Hematopoietic multipotent progenitor cell treated with erythropoietin and hydrocortisone succinate and interleukin-3 and kit ligand, for 8 days (in vitro differentiated cells): ENCODE measurements at regions not wholly inside any gene's neighbourhood (a gene's known extent, or its start where the extent isn't known, plus 50 kb on each side); places are given as distances from the start of the nearest gene placed in this dataset.

ENCODE experiments used
- DNase-seq: peaks from one replicate; pipeline ENCODE4 v3.0.0-alpha.2; 2015

DNA sequence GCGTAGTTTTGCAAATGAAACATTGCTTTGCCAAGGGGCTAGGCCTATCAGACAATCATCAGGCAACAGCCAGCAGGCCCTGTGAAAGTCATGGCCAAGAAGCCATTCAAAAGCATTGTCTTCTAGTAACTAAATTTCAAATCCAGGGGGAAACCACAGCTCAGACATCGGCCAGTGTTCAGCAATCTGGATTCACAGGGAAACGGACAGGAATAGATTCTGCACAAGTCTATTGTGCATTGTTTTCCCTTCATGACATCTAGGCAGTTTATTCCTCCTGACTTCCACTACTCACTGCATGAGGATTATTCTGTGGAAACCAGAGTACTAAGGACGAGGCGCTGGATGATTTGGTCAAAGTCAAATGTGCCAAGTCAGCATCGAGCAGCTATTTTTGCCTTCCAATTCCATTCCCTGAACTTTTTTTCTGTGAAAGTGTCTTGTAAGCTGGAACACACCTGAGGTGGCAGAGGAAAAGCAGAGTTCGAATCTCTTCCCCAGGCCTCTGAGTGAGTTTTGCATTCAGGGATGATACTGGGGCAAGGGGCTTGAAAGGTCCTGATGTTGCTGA is 75.4 kb downstream of the VCPKMT start:
- DNase-seq: no peak

DNA sequence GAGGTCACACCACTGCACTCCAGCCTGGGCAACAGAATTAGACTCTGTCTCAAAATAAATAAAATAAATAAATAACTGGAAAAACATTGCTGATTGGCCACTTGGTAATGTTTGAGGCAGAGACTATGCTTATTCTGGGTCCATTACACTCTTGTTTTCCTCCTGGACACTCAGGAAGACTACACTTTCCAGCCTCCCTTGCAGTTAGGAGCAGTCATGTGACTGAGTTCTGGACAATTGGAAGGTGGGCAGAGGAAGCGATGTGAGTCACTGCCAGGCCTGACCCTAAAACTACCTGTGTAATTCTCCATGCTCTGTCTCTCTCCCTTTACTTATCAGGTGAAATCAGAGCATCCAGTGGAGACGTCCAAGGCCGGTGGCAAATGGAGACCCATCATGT is 74.4 kb downstream of the VCPKMT start:
- DNase-seq: no peak

DNA sequence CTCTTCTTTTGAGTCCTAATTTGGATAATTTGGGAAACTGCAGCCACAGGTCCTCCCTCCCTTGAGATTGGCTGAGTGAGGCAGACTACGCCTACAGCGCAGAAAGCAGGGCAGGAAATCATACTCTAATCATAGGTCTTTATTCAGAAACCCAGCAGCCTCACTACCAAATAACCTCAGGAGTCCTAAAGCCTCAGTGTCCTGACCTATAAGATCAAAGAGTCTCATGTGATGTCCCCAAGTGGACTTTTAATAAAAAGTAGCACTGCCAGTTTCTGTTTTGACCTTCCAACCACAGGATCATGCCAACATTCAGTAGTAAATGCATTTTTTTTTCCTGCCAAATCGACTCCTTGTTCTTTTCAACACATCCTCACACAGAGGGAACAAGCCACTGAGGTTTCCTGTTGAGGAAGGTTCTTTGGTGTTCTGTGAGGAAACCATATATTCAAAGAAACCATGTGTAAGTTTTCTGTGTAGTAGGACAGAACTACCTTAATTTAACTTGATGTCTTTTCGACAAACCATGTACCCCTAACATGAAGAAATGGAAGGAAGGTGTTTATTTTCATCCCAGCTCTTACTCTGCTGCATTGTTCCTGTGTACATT is 72.2 kb downstream of the VCPKMT start:
- peak; percentile 24 for DNase-seq

DNA sequence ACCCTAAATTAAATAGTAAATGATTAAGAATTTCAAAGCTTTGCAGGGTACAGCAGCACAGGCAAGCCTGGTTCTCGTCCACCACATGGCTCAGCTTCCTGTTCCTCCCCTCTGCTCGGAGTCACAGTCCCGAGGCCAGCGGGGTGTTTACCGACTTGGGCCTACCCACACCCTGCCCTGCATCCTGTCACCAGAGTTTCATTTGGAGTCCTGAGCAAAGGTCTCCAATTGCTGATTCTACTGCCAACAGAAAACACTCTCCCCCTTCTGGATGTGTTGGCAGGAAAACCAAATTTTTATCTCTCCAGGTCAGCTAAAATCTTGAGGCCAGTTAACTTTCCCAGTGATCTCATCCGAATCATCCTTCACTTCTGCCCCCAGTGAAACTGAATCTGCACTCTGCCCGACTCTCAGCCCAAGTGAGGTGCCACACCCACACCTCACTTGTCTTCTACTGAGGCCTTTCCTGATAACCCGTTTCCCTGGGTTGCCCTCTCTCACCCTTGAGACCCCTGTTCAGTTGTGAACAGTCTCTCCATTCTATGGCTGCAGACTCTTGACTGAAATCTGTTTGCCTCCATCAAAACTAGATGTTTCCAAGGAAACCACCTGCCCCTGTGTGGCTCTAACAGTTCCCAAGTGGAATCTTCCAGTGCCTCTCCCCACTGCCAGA is 71.2 kb downstream of the VCPKMT start:
- DNase-seq: peak; percentile 88

DNA sequence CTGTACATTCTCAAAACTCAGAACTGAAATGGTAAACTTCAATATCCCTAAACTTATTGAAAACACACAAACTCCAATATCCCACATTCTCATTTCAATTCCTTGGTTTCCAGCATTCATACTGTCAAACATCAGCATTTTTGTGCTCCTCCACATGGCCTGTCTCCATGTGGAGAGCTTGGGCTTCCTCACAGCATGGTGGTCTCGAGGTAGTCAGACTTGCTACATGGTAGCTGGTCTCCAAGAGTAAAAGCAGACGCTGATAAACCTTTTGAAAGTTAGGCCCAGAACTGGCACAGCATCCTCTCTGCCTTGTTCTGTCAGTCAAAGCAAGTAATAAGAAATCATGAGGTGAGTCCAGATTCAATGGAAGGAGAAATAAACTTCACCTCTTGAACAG is 70.5 kb downstream of the VCPKMT start:
- DNase-seq: no peak

DNA sequence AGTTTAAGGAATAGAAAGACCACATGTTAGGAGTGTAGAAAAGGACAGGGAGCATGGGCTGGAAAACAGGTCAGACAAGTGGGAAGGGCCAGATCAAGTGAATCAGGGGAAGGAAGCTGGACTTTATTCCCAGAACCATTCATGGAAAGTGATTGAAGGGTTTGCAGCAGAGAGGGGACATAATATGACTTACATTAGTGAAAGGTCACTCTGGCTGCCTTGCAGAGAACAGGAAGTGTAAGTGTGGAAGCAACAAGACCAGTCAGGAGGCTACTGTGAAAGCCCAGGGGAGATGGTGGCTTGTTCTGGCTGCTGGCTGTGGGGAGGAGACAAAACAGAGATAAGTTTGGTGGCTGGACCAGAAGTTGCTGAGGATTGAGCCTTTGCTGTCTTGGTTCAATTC is 69.1 kb downstream of the VCPKMT start:
- peak; percentile 17 for DNase-seq

DNA sequence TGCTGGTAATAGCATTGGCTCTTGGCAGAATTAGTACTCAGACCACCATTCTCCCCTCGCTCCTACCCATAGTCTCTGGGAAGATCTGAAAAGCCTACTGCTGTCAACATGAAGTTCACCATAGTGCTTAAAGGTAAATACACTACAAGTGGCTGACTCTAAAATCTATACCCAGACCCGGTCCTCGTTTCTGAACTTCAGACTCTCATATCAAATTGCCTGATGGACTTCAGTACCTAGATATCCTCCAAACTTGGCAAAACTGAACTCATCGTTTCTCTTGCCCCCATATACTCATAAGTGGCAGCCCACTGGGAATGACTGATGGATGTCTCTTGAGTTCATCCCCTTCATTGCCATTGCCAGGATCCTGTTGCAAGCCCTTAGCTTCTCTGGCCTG is 67.3 kb downstream of the VCPKMT start:
- DNase-seq: no peak

DNA sequence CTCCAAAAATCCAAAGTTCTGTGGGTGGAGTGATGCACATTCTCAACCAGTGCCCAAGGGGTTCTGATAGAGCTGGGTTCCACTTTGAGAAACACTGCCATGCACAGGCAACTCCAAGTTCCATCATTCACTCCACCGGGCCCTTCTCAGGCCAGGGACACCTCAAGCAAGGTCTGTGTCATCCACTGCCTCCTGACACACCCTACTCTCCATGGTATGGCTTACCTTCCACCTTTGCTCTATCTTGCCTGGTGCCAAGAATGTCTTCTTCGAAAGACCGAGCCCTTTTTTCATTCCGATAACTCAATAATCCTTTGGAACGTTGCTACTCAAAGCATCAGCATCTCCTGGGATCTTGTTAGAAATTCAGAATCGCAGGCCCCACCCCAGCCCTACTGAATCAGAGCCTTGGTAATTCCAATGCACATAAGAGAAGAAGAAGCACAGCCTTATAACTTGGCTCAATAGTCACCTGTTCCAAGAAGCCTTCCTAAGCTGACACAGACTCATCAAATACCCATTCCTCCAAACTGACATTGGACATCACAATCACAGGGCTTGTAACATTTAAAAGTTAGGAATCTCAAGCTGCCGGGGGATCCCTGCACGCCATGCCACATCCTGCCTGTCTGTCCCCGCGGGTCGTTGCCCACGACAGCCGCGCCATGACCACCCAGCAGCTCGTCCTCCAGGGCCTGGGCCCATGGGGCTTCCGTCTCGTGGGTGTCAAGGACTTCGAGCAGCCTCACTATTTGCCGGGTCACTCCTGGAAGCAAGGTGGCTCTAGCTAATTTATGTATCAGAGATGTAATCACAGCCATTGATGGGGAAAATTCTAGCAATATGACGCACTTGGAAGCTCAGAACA is 66.4 kb downstream of the VCPKMT start:
- no peak for DNase-seq

DNA sequence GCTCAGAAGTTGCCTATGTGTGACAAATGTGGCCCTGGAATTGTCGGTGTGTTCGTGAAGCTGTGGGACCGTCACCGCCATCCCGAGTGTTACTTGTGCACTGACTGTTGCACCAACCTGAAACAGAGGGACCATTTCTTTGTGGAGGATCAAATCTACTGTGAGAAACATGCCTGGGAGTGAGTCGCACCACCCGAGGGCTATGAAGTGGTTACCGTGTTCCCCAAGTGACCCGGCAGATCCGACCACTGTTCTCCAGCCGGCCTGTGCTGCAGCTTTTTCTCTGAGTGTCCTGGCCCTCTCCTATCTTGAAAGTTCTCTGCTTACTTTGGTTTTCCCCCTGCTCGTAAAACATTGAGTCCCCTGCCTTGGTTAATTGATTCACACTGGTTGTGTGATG is 65.3 kb downstream of the VCPKMT start:
- no peak for DNase-seq

DNA sequence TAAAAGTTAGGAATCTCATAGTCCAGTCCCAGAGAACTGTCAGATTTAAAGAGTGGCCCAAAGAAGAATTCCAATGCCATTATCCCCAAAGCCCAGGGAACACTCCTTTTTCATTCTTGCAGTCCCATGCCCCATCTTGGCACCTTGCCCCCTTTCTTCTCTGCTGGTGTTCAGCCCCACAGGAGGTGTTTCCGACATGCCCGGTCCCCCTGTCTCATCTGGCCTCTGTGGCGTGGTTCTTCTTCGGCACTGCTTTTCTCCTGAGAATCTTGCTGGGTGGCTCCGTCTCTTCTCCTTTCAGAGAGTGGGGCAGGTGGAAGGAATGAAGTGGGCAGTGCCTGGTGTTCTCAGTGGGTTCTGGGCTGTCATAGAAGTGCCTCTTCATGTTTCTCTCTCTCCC is 64.7 kb downstream of the VCPKMT start:
- no peak for DNase-seq

DNA sequence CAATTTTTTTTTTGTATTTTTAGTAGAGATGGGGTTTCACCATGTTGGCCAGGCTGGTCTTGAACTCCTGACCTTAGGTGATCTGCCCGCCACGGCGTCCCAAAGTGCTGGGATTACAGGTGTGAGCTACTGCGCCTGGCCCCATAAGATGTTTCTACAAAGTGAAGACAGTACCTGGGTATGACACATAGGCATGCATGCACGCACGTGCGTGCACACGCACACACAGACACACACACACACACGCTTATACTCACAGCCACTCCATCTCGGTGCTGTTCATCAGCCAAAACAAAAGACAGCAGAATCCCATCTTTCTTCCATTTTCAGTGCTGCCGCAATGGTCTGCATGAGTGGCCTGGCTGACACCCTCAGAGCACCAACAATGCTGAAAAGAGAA is 63.9 kb downstream of the VCPKMT start:
- no peak for DNase-seq

DNA sequence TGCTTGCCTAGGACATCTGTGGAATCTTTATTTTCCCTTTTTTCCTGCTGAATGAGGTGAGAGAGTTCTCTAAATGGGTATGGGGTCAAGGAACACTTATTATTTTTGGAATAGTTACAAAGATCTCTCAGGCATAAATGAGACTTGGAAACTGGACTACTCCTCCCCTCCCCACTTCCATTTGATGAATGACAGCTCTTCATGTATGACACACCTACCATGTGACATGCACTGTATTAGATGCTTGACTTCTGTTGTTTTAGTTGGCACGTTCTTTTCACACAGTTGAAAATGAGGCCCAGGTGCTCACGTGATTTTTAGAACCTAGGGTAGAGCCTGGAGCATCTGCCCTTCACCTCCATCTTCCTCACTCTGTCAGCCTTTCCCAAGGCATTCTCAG is 62.4 kb downstream of the VCPKMT start:
- DNase-seq: no peak

DNA sequence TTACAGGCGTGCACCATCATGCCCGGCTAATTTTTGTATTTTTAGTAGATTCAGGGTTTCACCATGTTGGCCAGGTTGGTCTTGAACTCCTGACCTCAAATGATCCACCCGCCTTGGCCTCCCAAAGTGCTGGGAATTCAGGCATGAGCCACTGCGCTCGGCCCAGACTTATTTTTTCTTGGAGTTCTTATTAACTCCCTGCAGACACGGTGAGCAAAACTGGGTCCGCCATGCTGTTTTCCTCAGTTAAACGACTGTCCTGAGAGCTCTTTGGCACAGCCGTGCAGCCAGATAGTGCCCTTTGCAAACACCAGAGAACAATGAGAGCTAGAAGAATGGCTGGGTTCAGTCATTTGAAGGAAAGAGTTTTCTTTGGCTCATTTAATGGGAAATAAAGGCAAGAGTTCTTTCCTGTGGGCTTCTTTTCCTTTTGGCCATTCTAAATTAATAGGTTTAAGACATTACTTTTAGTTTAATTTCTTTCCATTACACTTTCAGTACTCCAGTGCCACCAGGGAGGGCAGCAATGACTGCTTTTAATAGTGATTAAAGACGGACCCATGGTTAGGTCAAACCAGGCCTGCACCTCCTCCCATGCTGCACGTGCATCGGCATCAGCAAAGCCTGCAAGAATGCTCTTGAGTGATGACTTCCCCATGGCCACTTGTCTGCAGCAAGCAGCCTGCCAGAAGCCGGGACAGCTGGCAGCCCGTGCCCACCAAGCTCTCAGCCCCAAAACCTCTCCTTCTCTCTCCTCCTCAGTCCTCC is 60.7 kb downstream of the VCPKMT start:
- peak; percentile 46 for DNase-seq

DNA sequence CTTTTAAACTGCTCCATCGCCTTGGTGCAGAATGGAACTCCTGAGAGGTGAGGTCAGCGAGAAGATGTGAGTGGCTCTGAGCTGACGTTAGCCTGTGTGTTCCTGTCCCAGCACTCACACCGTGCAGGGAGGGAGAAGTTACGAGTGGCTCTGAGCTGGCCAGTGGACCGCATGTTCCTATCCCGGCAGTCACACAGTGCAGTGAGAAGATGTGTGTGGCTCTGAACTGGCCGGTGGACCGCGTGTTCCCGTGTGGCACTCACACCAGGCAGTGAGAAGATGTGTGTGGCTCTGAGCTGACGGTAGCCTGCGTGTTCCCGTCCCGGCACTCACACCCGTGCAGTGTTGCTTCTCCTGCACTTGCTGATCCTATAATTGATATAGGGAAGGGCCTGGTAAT is 59.9 kb downstream of the VCPKMT start:
- DNase-seq: no peak

DNA sequence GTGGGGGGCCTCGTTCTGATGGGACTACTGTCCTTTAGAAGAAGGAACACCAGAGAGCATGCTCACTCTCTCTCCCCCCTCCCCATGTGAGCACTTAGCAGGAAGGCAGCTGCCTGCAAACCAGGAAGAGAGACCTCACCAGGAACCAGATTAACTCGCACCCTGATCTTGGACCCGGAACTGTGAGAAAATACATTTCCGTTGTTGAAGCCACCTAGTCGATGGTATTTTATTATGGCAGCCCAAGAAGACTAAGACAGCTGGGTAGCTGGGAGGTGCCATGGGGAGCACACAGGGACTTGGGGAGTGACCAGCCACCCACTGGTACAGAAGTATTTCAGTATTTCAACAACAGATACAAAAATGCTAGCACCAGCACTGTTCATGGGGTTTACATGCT is 59.0 kb downstream of the VCPKMT start:
- DNase-seq: no peak

DNA sequence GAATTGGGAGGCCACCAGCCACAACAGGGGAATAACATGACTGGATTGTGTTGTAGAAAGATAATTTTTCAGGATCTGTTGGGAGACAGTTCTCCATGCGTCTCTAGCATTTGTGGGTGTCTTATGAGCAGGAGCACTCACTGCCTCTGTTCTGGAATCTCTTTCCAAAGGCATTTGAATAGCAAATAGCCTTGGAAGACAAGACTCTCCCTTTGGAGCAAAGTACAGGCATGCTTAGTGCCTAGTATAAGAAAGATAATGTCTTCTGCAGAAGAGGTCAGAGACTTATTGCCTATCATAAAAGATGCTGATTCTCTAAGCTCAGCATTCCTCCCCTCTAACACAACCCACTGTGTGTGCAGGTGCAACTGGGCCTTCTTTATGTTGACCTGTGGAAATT is 58.3 kb downstream of the VCPKMT start:
- no peak for DNase-seq
